ENCODE measurements at regions not wholly inside any gene's neighbourhood (a gene's known extent, or its start where the extent isn't known, plus 50 kb on each side); places are given as distances from the start of the nearest gene placed in this dataset.

DNA sequence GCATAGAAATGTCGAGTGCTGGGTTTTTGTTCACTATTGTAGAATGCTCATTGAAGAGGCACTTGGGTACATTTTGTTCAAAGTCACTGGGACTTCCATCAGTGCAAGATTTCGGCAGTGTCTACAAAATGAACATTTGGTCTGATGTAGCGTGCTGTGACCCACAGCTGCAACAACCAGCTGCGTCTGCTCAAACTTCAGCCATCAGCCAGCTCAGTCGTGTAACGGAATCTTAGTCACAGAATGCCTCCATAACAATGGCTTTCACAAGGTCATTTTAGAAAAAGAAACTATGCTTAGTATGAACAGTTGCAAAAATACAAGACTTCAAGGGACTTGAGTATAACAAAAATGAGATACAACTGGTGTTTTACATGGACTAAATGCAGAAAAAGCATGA lies 828.1 kb upstream of the GRAMD2B start:
- DNase-seq (peak; percentile 59 to 72 (median 67)), ATAC-seq (peak; percentile 60 to 88 (median 86))
- no peaks in the 10 kb centered on the region for H3K27me3 ChIP-seq
- H3K4me1 ChIP-seq: peaks cover 0 to 15% (median 7%) of the 10 kb centered on the region in 12 donors
- intact Hi-C loops (cut with DNase I): no loop called here
- WGBS, 4 donors: 60 to 81% (median 74%) methylated on average over 6 of the region's 6 CpGs
- H3K4me3 ChIP-seq: no peak overlapping the region
- H3K36me3 ChIP-seq: no peaks in the 10 kb centered on the region
- TF ChIP-seq POLR2A (IDR thresholded peaks at IDR 0.05): no peak
- TF ChIP-seq CTCF (IDR thresholded peaks at IDR 0.05): no peak
- no peaks in the 10 kb centered on the region for H3K9me3 ChIP-seq
- H3K27ac ChIP-seq: peak overlapping the region in 1 of 12 donors; percentile 8

GRCh38 chr5:125595845-125596244 lies 827.4 kb upstream of the GRAMD2B start:
- Histone ChIP-seq H3K4me3 (no peak overlapping the region), H3K9me3 (no peaks in the 10 kb centered on the region), H3K27ac (peak overlapping the region in 2 of 12 donors; percentile 5 to 25), H3K27me3 (no peaks in the 10 kb centered on the region), H3K4me1 (peaks cover 0 to 15% (median 7%) of the 10 kb centered on the region in 12 donors), H3K36me3 (no peaks in the 10 kb centered on the region)
- DNase-seq (no peak), ATAC-seq (peak in 2 of 4 donors; percentile 46 to 50)
- TF ChIP-seq CTCF (IDR thresholded peaks at IDR 0.05) (no peak), POLR2A (IDR thresholded peaks at IDR 0.05) (no peak)
- intact Hi-C loops (cut with DNase I): no loop called here
- WGBS, 4 donors: 39 to 47% (median 43%) methylated on average over 3 of the region's 3 CpGs

GRCh38 chr5:125597338-125597737 lies 825.9 kb upstream of the GRAMD2B start:
- H3K36me3 ChIP-seq: no peaks in the 10 kb centered on the region
- 60 to 90% (median 83%) methylated on average over 2 of the region's 2 CpGs for WGBS, 4 donors
- peak overlapping the region in 1 of 12 donors; percentile 27 for H3K27ac ChIP-seq
- DNase-seq (no peak), ATAC-seq (peak; percentile 45 to 88 (median 76))
- intact Hi-C loops (cut with DNase I): no loop called here
- H3K4me3 ChIP-seq: no peak overlapping the region
- H3K9me3 ChIP-seq: no peaks in the 10 kb centered on the region
- TF ChIP-seq CTCF (IDR thresholded peaks at IDR 0.05) (no peak), POLR2A (IDR thresholded peaks at IDR 0.05) (no peak)
- H3K27me3 ChIP-seq: no peaks in the 10 kb centered on the region
- peaks cover 0 to 15% (median 7%) of the 10 kb centered on the region in 12 donors for H3K4me1 ChIP-seq

DNA sequence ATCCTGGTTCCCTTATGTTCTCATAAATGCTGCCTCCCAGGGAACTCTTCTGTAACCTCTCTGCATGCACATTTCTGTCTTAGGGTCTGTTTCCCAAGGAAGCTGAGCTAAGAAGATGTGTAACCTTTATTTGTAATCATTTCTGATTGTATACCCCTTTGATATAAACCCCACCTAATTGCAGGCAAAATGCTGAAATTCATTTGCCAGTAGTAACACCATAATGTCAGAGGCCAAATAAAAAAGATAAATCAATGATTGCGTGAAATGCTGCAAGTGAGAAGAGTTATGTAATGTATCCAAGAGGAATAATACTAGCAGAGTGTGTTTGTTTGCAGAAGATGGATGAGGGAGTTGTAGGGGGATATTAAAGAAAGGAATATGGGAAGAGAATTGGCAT lies 822.6 kb upstream of the GRAMD2B start:
- no peak for ATAC-seq
- Histone ChIP-seq H3K27ac (no peak overlapping the region), H3K36me3 (no peaks in the 10 kb centered on the region), H3K4me3 (no peak overlapping the region), H3K4me1 (peaks cover 0 to 14% (median 4%) of the 10 kb centered on the region in 12 donors), H3K9me3 (no peaks in the 10 kb centered on the region), H3K27me3 (no peaks in the 10 kb centered on the region)
- WGBS, 4 donors: 96 to 100% (median 97%) methylated on average over 1 of the region's 1 CpG
- TF ChIP-seq POLR2A (IDR thresholded peaks at IDR 0.05) (no peak), CTCF (IDR thresholded peaks at IDR 0.05) (no peak)
- intact Hi-C loops (cut with DNase I): no loop called here
- DNase-seq: no peak
